ENCODE measurements at regions not wholly inside any gene's neighbourhood (a gene's known extent, or its start where the extent isn't known, plus 50 kb on each side); places are given as distances from the start of the nearest gene placed in this dataset.

DNA sequence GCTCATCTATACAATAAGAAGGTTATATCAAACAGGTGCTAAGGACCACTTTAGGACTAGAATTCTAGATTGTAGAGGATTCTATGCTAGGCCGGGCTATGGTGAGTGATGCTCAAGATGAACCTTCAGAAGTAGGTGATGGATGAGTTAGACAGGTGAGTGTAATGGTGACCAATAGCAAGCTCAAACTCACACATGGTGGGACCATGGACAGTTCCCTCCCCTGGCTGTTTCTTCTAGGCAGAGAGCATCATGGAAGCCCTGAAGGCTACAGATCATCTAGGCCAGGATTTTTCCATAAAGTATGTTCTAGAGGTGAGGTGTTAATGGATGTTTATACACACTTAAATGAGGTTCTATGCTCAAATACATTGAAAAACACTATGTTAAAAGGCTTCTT lies 162.2 kb upstream of the WDR11 start:
- no peak for DNase-seq (ENCODE audit: low spot score)
- Mint-ChIP-seq H3K36me3 (ENCODE audit: low read depth) (no peaks in the 10 kb centered on the region), H3K4me1 (ENCODE audit: low read depth) (no peaks in the 10 kb centered on the region), H3K4me3 (ENCODE audit: unreplicated experiment) (no peak overlapping the region), H3K9me3 (ENCODE audit: low read depth) (peaks cover 4% of the 10 kb centered on the region), H3K27me3 (ENCODE audit: low read depth) (no peaks in the 10 kb centered on the region), H3K27ac (ENCODE audit: unreplicated experiment) (no peak overlapping the region)
- TF ChIP-seq, protein P1, sequence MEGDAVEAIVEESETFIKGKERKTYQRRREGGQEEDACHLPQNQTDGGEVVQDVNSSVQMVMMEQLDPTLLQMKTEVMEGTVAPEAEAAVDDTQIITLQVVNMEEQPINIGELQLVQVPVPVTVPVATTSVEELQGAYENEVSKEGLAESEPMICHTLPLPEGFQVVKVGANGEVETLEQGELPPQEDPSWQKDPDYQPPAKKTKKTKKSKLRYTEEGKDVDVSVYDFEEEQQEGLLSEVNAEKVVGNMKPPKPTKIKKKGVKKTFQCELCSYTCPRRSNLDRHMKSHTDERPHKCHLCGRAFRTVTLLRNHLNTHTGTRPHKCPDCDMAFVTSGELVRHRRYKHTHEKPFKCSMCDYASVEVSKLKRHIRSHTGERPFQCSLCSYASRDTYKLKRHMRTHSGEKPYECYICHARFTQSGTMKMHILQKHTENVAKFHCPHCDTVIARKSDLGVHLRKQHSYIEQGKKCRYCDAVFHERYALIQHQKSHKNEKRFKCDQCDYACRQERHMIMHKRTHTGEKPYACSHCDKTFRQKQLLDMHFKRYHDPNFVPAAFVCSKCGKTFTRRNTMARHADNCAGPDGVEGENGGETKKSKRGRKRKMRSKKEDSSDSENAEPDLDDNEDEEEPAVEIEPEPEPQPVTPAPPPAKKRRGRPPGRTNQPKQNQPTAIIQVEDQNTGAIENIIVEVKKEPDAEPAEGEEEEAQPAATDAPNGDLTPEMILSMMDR (IDR thresholded peaks at IDR 0.05) = no peak

DNA sequence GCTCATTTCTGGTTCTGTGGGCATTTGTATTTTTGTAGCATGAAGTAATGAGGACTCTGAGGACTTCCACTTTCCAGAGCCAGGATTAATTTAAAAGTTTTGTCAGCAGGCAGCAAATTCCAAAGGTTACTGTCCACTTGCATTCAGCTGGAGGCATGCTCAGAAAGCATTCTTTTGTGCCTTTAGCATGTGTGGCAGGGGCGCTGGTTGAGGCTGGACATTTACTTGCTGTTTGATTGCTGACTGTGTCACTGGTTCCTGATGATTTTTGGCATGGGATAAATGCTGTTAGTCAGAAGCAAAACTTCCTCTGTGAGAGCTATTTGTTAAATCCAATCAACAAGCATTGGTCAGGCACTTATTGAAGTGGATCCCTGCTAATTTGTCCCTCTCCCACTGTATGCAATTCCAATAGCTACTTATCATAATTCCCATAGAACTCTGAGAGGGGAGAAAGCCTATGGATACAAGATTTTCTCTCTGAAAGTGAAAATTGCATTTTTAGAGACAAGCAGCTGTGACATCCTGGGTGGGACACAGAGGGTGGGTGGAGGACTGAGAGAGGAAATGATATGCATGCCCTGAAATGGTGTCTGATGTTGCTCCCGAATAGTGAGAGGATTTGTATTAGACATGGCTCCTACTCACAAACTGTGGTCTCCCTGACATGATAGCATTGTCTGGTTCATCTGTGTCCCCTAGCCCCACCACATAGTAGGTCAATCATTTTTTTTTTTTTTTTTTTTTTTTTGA lies 161.2 kb upstream of the WDR11 start:
- H3K9me3 Mint-ChIP-seq (ENCODE audit: low read depth) = peaks cover 15% of the 10 kb centered on the region
- no peaks in the 10 kb centered on the region for H3K36me3 Mint-ChIP-seq (ENCODE audit: low read depth)
- no peak overlapping the region for H3K27ac Mint-ChIP-seq (ENCODE audit: unreplicated experiment)
- H3K4me1 Mint-ChIP-seq (ENCODE audit: low read depth) = no peaks in the 10 kb centered on the region
- TF ChIP-seq, protein P1 (IDR thresholded peaks at IDR 0.05) = no peak
- no peak for DNase-seq (ENCODE audit: low spot score)
- no peaks in the 10 kb centered on the region for H3K27me3 Mint-ChIP-seq (ENCODE audit: low read depth)
- no peak overlapping the region for H3K4me3 Mint-ChIP-seq (ENCODE audit: unreplicated experiment)

DNA sequence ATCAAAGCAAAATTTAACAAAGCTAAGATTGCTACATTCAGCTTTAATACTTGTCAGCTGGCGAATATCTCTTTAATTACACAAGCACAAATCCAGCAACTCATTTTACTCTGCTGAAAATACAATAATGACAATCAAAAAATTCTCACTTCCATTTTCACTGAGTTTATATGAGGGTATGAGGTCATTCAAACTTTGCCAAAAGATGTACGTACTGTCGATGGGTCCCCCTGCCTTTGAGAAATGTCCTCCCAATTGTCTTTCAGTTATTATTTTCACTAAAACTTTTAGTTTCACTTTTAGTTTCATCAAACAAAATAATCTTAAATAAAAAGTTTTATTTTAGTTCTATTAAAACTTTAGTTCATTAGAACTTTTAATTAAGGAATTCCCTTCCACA lies 159.5 kb upstream of the WDR11 start:
- H3K4me3 Mint-ChIP-seq (ENCODE audit: unreplicated experiment) = no peak overlapping the region

DNA sequence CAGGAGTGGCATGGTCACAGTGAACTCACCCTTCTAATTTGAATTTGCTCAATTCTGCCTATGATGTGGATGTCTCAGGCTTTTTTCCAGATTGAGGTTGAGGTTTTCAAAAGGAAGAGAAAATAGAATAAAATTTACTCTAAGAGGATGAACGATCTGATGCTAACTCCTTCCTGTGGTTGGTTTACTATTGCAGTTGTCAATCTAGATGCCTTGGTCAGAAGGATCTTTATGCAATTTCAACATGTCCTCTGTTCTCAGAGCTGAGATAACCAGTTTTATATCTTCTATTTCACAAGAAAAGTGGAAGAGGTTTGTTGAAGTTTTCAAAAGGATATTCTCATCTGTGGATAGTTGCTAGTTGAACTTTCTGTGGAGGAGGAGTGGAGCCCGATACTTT lies 150.7 kb upstream of the WDR11 start:
- TF ChIP-seq, protein P1 (IDR thresholded peaks at IDR 0.05) = no peak
- Mint-ChIP-seq H3K9me3 (ENCODE audit: low read depth) (peaks cover 25% of the 10 kb centered on the region), H3K27me3 (ENCODE audit: low read depth) (peaks cover 1% of the 10 kb centered on the region), H3K27ac (ENCODE audit: unreplicated experiment) (no peak overlapping the region), H3K36me3 (ENCODE audit: low read depth) (no peaks in the 10 kb centered on the region), H3K4me3 (ENCODE audit: unreplicated experiment) (no peak overlapping the region), H3K4me1 (ENCODE audit: low read depth) (no peaks in the 10 kb centered on the region)
- DNase-seq (ENCODE audit: low spot score) = no peak

More for the DNA sequence above, 159.5 kb upstream of the WDR11 start:
- TF ChIP-seq, protein P1 (IDR thresholded peaks at IDR 0.05) = no peak
- no peaks in the 10 kb centered on the region for H3K27me3 Mint-ChIP-seq (ENCODE audit: low read depth)
- peaks cover 23% of the 10 kb centered on the region for H3K9me3 Mint-ChIP-seq (ENCODE audit: low read depth)
- DNase-seq (ENCODE audit: low spot score) = no peak
- H3K27ac Mint-ChIP-seq (ENCODE audit: unreplicated experiment) = no peak overlapping the region
- no peaks in the 10 kb centered on the region for H3K4me1 Mint-ChIP-seq (ENCODE audit: low read depth)
- no peaks in the 10 kb centered on the region for H3K36me3 Mint-ChIP-seq (ENCODE audit: low read depth)

DNA sequence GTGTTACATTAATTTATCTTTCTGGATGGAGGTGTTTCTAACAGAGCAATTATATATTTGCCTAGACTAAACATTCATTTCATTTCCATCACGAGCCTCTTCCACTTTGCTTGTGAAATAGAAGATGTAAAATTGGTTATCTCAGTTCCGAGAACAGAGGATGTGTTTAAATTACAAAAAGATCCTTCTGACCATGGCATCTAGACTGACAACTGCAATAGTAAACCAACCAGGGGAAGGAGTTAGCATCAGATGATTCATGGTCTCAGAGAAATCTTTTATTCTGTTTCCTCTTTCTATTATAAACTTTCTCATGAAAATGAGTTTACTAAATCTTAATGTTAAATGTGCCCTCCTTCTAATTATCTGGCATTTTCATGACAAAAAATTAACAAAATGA lies 149.8 kb upstream of the WDR11 start:
- TF ChIP-seq, protein P1 (IDR thresholded peaks at IDR 0.05) = no peak
- H3K27ac Mint-ChIP-seq (ENCODE audit: unreplicated experiment) = no peak overlapping the region
- no peak overlapping the region for H3K4me3 Mint-ChIP-seq (ENCODE audit: unreplicated experiment)
- H3K27me3 Mint-ChIP-seq (ENCODE audit: low read depth) = peaks cover 2% of the 10 kb centered on the region
- no peaks in the 10 kb centered on the region for H3K36me3 Mint-ChIP-seq (ENCODE audit: low read depth)
- no peak for DNase-seq (ENCODE audit: low spot score)
- peaks cover 22% of the 10 kb centered on the region for H3K9me3 Mint-ChIP-seq (ENCODE audit: low read depth)
- no peaks in the 10 kb centered on the region for H3K4me1 Mint-ChIP-seq (ENCODE audit: low read depth)
